ENCODE measurements at regions not wholly inside any gene's neighbourhood (a gene's known extent, or its start where the extent isn't known, plus 50 kb on each side); places are given as distances from the start of the nearest gene placed in this dataset.

DNA sequence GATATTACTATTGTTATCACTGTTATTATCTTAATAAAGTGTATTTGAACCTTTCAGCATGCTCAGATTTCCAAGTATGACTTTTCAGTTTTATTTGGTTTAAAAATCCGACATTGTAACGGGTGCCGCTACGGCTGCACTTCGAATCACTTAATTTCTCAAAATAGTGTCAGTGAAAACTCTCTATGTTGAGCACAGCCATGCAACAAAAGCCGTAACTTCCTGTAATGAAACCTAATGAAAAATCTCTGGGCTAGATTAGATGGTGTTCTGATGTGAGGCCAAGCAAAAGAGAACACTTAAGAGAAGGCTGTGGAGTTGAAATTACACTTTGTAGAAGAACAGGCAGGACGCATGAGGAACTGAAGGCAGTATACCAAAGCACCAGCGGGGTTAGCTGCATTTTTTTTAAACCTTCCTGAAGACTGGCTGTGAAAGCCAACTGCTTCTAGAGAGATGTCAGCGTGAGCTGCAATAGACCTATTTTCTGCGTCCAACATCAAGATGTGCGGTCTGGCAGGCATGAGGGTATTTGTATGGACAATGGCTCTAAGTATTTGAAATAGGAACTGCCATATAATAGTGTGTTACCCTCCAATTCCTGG, 1545.0 kb upstream of the GOT2 start:
- TF ChIP-seq POLR2A (IDR thresholded peaks at IDR 0.05; ENCODE audit: low read length) (no peak), GATA1 (IDR thresholded peaks at IDR 0.05; ENCODE audit: low read depth, low read length) (no peak)
